GM23248 (cell line): ENCODE measurements at regions not wholly inside any gene's neighbourhood (a gene's known extent, or its start where the extent isn't known, plus 50 kb on each side); places are given as distances from the start of the nearest gene placed in this dataset.

Experiments used
- EZH2 ChIP-seq: fragments of 200-600 bp; sonication (generic); IDR thresholded peaks from 2 replicates; pipeline ENCODE4 v1.6.1; 2018; ENCODE audit warnings: antibody characterized with exemption, mild to moderate bottlenecking; ENCODE audit not compliant: insufficient read depth, poor library complexity, severe bottlenecking
- EZH2phosphoT487 ChIP-seq: fragments of 200-600 bp; sonication (generic); IDR thresholded peaks from 2 replicates; pipeline ENCODE4 v1.6.1; 2018; ENCODE audit warnings: antibody characterized with exemption, moderate library complexity, mild to moderate bottlenecking, low read depth; ENCODE audit not compliant: insufficient read depth

DNA sequence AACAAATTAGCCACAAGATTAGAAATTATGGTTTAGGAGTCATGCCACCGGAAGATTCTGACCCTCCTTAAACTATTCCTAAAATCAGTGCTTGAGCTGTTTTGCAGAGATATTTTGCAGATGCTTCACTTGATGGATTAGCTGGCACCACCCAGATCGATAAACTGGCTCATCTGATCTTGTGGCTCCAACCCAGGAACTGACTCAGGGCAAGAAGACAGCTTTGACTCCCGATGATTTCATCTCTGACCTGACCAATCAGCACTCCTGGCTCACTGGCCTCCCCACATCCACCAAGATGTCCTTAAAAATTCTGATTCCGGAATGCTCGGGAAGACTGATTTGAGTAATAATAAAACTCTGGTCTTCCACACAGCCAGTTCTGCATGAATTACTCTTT, 221.6 kb downstream of the RHOU start:
- no peak for TF ChIP-seq EZH2phosphoT487
- TF ChIP-seq EZH2: no peak
